ENCODE measurements at regions not wholly inside any gene's neighbourhood (a gene's known extent, or its start where the extent isn't known, plus 50 kb on each side); places are given as distances from the start of the nearest gene placed in this dataset.
A peak's percentile ranks its signal among the peaks of the same experiment; 100 is the strongest.
"Not testable (repeated sequence)": the region's sequence is repeated elsewhere in the genome, so short reads cannot be mapped to it uniquely, and the experiment has no call there.

DNA sequence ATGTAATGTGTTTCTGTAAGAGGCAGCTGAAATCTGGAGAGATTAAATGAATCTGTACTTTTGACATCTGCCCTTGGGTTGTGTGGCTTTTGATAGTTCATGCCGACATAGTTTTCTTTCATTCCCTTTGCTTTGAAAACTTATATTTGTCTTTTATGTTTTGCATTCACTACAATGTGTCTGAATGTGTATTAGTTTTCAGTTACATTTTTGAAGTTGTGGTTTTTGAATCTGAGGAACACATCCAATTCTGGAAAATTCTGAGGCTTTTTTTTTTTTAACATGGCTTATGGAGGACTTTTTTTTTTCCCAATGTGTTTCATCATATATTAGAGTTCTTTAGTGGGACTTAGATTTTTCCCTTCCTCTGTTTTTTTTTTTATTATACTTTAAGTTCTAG is 683.7 kb upstream of the SOX9 start:
- no peak for DNase-seq (ENCODE audit: low spot score)

- peak; percentile 5 for DNase-seq (ENCODE audit: low spot score)
These were observed 682.1 kb upstream of the SOX9 start for GRCh38 chr17:71438631-71439146.

DNA sequence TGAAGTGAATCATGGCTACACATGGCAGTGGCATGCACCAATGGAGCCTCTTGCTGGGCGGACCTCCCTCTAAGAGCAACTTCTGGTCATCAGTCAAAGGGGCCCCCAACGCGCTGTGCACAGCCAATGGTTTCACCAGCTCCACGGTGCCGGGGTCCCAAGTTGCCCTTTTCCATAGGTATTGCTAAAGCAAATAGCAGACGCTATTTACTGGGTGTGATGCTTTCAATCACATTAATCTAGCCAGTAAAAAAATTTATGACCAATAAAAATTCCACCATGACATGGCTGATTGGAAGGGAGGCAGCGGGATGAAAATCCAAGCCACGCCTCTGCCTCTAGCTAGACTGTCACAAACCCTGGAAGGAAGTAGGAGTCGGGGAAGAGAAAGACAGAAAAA is 680.3 kb upstream of the SOX9 start:
- no peak for DNase-seq (ENCODE audit: low spot score)

DNA sequence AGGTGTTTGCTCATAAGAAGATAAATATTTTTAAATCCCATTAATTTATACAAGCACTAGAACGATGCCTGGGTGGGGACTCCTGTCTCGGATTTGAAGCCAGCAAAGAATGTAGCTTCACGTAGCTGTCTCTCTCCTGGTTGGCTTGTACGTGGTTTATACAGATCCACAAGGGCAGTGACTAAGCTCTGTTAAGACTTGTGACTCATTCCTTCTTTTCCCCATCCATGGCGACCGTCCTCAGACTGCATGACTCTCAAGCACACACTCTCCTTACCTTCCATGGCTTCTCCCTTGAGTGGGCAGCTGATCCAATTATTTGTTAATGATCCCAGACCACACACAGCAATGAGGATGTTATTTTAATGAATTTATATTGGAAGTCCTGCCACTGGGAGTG is 679.7 kb upstream of the SOX9 start:
- no peak for DNase-seq (ENCODE audit: low spot score)

DNA sequence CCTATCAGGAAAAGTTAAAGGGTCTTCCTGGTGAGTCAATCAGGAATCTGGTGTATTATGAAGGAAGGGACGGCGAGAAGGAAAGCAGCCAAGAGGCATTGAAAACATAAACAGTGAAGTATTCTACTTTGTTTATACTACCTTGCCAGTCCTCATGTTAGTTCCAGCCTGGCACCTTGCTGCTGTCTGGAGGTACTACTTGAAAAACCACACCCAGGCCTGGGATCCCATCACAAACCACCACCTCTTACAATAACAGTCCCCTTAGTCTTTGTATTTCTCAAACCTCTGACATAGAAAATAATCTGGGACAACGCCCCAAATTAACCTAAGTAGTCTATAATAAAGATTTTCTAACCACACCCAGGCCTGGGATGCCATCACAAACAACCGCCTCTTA is 676.7 kb upstream of the SOX9 start:
- DNase-seq (ENCODE audit: low spot score), result no peak

DNA sequence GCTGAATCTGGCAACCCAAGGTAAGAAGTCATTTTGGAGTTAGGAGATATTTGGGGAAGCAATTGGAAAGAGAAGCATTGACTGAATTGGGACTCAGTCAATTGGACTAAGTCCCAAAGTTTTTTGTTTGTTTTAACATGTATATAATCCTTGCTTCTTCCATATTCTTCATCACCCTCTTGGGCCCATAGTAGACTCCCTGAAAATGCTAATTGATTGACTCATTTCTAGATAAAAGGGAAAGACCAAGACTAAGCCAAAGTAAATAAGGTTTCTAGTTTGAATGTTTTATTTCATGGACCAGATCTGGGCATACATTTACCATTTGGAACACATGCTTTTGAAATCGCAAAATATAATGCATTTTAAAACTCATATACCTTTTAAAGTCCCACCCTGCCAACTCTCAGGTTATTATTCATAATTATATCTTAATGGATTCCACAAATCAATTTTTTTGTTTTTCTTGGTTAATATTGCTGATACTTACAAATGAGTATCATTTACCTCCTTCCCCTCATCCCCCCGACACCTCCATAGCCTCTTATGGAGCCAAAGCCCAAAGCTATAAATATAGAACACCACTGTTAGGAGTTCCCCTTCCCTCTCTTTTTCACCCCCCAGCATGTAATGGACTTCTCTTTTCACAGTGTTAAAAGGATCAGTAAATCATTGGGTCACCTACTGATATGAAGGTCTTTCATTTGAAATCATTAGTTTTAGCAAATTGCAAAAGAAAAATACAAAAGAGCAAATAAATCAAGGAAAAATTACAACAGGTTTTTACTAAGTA is 674.0 kb upstream of the SOX9 start:
- DNase-seq (ENCODE audit: low spot score), result no peak

DNA sequence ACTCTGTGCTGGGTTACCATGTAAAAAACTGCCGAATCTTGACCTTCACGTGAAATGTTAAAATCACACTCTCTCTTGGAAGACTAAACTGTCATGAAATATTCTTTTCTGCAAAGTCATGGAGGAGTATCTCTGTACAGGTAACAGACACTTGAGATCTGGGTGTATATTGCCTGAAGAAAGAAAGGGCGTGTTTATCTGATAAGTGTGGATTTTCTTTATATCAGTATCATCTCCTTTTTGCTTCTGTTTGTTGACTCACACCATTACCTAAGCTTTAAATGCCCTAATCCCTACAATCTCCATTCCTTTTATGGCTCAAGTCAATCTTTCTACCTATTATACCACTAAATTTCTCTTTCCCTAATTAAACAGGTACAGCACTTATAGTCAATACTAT is 673.2 kb upstream of the SOX9 start:
- no peak for DNase-seq (ENCODE audit: low spot score)

- not testable (repeated sequence) for DNase-seq (ENCODE audit: low spot score)
These were observed 670.2 kb upstream of the SOX9 start for GRCh38 chr17:71450657-71451056.

DNA sequence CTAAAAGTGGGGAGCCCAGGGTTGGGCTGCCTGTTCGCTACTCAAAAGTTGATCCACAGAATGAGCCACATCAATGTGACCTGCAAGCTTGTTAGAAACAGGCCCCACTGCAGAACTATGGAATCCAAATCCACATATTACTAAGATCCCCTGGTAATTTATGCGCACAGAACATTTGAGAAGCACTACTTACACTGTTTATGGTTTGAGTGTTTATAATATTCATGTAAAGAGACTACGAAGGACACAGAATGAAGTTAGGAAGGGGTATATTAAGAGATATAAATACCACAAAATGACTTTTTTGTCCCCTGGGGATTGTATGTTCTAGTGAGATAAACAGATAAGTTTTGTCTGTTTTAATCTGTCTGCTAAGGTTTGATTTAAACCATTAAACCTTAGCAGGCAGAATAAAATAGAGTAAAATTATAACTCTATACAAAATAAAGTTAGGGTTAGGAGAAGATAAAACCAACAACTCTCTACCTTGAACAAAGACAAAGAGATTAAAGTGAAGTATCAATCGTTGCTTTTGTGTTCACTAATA is 666.9 kb upstream of the SOX9 start:
- no peak for DNase-seq (ENCODE audit: low spot score)

DNA sequence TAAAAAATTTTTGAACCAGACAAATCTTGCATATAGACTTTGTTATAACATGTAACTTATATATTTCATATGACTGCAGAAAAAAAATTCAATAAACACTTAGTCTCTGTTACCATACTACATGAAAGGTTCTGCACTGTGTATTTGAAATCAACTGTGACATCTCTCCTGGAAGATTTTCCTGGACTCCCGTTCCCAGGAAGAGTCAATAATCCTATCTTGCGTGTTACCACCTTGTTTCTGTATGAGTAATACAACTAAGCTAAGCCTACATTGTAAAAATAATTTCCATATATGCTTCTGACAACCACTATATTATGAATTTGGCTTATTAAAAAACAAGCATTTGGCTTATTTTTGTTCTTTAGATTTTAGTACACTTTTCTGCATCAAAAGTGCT is 665.6 kb upstream of the SOX9 start:
- no peak for DNase-seq (ENCODE audit: low spot score)

DNA sequence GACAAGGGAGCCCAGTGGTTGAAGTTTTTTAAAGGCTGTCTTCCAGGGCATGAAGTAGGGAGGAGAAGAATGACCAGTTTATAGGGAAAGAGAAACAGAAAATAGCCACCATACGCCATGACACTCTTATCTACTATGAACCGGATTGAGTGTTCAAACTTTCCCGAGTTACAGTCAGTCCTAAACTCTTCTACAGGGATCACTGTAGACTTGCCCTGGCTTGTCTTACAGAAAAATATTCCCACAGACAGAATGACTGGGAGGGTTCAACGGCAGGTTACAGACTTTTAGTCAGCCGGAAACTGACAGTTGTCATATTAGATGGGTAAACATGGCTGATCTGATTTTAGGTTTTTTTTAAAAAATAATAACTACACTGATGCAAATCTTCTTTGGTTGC is 662.5 kb upstream of the SOX9 start:
- no peak for DNase-seq (ENCODE audit: low spot score)

GRCh38 chr17:71460943-71461342 is 659.9 kb upstream of the SOX9 start:
- peak; percentile 18 for DNase-seq (ENCODE audit: low spot score)

GRCh38 chr17:71461498-71462169 is 659.2 kb upstream of the SOX9 start:
- DNase-seq (ENCODE audit: low spot score), result no peak

- no peak for DNase-seq (ENCODE audit: low spot score)
These were observed 656.6 kb upstream of the SOX9 start for GRCh38 chr17:71464241-71464640.

GRCh38 chr17:71464751-71465150 is 656.1 kb upstream of the SOX9 start:
- DNase-seq (ENCODE audit: low spot score), result no peak

- DNase-seq (ENCODE audit: low spot score), result no peak
These were observed 653.1 kb upstream of the SOX9 start for GRCh38 chr17:71467719-71468118.

- no peak for DNase-seq (ENCODE audit: low spot score)
These were observed 650.8 kb upstream of the SOX9 start for GRCh38 chr17:71470062-71470461.

DNA sequence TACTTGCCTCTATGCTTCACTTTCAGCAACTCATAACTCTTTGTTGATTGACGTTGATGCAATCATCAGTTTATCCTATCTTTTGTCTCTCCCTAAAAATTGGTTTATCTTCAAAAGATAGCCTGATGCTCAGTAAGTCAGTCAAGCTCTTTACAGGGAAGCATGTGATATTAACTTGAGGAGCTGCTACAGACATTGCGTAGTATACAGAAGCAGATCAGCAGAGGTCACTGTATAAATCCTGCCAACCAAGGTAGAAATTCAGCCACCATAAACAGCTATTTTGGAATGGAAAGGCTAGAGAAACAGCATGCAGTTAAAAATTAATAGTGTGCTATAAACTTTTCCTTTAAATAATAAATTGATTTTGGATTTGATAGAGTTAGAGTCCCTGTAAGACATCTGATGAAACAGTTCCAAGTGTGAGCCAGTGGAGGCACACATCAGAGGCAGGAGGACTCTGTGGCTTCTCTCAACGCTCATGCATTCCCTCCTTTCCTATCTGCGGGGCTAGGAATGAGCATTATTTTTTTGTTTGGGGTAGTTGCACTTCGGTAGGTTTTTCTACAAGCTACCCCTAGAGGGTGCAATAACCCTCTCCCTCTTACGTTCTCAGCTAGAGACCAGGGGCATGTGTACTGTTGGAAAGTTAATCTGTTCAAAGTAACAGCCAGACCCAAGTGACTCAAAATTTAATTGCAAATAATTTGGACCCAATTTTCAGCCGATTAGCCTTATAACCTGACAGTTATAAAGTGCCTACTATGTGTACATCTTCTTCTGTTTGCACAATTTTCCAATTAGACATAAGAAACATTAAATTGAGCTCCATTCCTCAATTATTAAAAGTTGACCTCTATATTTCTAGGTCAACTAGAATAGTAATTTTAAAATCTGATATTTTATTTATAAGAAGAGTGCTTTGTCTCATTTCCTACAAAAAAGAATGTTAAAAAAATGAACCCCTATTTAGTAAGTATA is 647.7 kb upstream of the SOX9 start:
- peak; percentile 72 for DNase-seq (ENCODE audit: low spot score)

GRCh38 chr17:71477356-71477755 is 643.5 kb upstream of the SOX9 start:
- no peak for DNase-seq (ENCODE audit: low spot score)

DNA sequence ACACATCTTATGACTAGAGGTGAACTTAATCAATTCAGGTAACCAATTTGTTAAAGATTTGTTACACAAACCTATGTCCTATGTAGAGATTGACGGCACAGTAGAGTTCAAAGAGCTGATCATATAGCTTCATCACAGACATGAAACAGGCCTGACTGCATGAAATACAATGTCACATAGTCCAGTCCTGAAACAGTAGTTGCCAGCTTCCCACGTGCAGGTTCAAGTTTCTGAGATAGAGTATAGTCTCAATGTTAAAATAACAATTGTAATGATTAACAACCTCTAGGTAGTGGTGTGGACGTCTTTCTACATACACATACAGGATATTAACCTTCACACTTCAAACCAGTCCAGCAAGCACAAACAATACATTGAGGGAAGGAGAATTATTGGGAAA is 640.7 kb upstream of the SOX9 start:
- no peak for DNase-seq (ENCODE audit: low spot score)

DNA sequence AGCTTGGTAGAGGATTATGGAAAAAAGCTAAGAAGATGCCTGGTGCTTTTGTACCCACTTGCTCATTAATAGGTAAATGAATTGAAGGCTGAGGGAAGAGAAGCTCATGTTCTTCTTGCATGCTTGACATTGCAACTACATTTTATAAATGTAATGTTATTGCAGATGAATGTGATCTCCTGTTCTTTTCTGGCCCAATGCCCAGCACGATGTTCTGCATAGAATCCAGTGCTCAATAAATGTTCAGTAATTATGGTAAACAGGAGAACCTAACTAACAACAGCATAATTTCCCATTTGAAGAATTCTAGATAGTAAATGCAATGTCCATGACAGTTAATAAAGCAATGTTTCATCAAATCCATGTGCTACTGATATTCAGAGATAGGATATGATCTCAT is 638.2 kb upstream of the SOX9 start:
- DNase-seq (ENCODE audit: low spot score), result no peak

GRCh38 chr17:71484546-71484945 is 636.3 kb upstream of the SOX9 start:
- DNase-seq (ENCODE audit: low spot score), result no peak
